Stimulated activated CD8-positive, alpha-beta memory T cell treated with anti-CD3 and anti-CD28 coated beads, Interleukin-15, amount 100 ng/mL, for 4 hours (primary cell): ENCODE measurements at regions not wholly inside any gene's neighbourhood (a gene's known extent, or its start where the extent isn't known, plus 50 kb on each side); places are given as distances from the start of the nearest gene placed in this dataset.
"Not testable (repeated sequence)": the region's sequence is repeated elsewhere in the genome, so short reads cannot be mapped to it uniquely, and the experiment has no call there.

Experiments used
- DNase-seq, 2 donors: peaks; one replicate each; pipeline ENCODE4 v3.0.0-alpha.2; 2020; ENCODE audit warnings: low read depth in 2 of 2

DNA sequence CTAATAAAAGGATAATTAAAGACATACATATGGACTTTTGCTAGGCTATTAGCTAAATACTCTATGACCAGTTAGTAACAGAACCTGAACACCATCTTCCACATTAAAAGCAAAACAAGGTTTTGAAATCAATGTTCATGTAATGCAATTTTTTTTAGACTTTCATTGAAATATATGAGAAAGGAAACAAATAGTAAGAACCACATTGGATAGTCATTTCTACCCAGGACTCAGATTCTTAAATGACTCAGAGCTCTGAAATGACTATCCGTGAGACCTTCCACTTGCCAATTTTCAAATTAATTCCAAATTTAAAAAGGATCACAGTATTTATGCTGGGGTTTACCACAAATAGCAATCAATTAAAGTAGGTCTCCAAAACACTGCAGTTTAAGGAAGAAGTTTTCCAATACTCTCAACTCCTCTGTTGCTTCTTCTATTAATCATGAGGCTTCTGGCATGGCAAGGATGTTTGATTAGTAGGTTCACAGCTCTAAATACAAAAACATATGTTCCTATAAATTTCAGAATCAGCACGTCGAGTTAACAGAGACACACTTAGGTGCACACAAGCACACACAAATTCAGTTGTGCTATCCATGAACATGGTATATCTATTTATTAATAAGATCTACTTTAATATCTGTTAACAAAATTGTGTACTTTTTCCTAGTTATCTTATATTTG lies 841.0 kb downstream of the RNF144A start:
- DNase-seq, result no peak

DNA sequence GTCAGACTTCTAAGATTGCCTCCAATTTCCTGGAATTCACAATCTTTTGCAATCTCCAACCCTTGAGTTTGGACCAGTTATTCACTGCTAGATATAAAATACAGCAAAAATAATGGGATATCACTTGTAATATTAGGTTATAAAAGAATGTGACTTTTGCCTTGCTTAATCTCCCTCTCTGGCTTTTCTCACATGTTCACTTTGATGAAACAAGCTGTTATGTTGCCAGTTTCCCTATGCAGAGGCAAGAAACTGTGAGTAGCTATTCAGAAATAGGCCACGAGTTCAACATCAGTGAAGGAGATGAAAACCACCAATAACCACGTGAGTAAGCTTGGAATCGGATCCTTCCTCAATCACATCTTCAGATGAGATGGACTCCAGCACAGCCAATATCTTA lies 842.7 kb downstream of the RNF144A start:
- no peak for DNase-seq

DNA sequence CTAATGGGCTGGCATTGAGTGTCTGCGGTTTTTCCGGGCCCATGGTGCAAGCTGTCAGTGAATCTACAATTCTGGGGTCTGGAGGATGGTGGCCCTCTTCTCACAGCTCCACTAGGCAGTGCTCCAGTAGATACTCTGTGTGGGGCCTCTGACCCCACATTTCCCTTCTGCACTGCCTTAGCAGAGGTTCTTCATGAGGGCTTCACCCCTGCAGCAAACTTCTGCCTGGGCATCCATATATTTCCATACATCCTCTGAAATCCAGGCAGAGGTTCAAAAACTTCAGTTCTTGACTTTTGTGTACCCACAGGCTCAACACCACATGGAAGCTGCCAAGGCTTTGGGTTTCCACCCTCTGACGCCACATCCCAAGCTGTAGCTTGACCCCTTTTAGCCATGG lies 846.2 kb downstream of the RNF144A start:
- DNase-seq, result not testable (repeated sequence)

DNA sequence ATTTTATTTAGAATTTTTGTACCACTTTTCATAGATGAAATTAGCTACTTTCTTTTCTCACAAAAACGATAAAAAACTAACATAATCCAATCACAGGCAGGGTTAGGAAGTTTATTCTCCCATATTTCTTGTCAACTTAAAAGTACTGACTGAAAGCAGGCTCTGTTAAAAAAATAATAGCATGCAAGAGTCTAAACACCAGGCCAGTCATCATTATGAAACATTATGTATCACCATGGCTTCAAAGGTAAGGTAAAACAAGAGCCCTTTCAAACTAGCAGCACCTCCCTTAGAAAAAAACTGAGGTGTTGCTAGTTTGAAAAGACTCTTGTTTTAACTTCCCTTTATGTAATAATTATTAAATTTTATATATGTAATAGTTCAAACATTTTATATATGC lies 848.0 kb downstream of the RNF144A start:
- no peak for DNase-seq

DNA sequence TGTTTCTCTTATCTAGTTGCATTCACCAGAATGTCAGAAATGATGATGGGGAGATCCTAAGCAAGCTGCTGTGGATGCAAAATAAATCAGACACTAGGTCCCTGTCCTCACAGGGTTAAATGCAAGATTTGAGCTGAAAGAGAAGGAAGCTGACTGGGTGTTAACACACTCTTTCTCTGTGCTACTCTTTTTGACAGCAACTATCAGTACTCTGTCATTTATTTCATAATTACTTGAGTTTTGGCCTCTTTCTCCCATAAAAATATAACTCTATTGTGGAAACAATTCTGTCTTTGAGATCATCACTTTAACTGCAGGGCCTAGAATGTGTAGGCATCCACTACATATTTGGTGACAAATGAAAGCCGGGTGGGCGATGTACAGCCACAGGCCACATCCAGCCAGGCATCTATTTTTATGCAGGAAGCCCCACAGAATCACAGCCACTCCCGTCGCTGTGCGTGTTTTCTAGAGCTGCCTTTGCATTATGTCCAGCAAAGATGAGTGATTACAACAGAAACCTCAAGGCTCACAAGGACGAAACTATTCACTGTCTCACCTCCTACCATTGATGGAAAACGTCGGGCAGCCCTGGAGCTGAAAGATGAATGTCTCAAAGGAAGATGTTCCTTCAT lies 849.0 kb downstream of the RNF144A start:
- no peak for DNase-seq

DNA sequence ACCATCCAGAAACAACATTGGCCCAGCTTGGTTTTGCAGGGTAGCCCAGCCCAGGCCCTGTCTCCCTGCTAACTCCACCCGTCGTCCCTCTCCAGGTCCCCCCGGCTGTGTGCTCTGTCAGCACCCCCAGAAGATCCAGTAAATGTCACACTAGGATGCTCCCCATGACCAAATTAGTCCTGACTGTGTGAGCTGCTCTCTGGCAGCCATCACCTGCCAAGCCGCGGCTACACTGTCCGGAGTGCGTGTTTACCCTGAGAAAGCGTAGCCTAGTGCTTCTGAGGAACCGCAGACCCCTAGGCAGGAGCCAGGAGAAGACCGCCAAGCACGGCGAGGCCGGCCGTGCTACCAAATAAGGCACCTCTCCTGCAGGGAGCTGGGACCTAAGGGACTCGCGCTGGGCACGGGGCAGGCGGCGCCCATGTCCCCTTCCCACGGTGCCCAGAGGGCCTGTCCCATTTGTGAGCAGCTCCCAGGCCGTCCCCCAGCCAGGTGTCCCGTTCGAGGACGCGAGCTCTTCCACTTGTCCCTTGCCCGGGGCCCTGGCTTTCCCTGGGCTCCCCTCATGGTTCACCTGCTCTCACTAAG lies 849.9 kb downstream of the RNF144A start:
- DNase-seq, result no peak

DNA sequence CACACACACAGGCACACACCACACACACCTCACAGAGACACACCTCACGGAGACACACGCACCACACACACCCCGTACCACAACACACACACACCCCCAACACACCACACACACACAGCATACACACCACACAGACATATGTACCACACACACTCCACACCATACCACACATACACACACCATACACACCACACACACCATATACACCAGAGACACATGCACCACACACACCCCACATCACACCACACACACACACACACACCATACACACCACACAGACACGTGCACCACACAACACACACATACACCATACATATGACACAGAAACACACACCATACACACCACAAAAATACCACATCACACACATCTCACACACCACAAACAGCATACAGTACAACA lies 850.7 kb downstream of the RNF144A start:
- DNase-seq, result no peak

DNA sequence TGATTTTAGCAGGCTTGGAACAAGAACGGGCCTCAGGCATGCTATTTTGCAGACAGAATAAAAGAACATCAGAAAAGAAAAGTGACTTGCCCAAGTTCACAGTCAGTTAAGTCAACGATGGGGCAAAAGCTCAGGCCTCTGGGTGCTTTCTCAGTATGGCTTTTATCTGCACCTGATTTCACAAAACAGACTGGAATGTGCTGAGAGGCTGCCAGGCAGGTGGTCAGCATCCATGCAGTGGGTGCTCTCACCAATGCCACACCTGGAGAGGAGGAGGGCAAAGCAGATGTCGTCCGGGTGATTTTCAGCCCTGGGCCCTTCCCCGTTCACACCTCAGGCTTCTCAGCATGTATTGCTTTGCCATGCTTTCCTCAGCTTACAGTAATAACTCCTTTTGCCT lies 854.6 kb downstream of the RNF144A start:
- DNase-seq, result no peak

DNA sequence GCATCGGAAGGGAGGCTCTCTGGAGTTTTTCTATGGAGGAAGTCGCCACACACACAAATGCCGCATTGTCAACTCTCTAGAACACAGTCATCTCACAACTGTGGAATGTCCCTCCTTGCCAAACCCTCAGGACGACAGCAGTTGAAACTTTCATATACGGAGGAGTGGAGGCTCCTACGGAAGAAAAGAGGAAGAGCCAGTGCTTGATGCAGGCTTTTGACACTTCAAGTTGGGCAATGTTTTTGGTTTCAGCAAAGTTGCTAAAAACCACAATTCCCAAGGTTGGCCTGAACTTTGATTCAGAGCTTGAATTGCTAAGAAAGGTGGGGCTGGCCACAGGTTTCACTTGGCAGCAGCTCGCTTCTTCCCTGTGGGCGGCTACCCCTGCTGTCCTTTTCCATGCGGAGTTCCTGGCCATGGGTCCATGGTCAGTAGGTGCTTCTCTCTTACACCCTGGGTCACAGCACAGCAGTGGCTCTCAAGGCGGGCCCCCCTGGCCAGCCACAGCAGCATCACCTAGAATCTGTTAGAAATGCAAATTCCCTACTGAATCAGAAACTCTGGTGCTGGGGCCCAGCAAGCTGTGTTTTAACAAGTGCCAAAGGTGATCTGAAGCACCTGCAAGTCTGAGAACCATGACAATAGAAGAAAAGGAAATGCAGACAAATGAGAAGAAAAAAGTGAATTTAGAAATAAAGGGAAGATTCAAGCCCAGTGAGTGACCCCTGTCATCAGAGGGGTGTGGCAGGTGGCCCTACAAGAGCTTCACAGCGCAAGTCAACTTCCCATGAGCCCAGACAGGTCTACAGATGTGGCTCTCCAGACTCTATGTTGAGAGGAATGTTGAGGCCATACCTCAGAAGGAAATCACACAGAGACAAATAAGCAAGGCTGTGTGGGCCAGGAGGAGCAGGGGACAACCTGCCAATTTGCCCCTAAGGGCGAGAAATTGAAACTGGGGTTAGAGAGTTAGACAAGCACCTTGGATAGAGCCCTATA lies 856.4 kb downstream of the RNF144A start:
- no peak for DNase-seq

DNA sequence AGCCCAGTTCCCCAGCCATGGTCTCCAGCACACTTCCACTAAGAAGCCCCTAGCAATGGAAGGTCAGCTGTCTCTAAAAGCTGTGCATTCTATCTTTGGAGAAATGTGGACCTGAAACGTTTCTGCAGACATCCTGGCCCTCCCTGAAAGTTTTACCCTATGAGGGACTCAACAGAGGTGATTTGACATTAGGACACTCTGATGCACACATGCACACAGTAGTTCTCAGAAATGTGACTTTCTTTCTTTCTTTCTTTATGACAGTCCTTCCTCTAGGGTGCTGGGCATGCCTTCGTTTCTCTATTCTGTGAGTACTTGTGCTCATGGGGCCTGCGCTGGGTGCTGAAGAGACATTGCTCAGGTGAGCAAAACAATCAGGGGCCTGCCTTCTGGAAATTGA lies 857.3 kb downstream of the RNF144A start:
- no peak for DNase-seq

DNA sequence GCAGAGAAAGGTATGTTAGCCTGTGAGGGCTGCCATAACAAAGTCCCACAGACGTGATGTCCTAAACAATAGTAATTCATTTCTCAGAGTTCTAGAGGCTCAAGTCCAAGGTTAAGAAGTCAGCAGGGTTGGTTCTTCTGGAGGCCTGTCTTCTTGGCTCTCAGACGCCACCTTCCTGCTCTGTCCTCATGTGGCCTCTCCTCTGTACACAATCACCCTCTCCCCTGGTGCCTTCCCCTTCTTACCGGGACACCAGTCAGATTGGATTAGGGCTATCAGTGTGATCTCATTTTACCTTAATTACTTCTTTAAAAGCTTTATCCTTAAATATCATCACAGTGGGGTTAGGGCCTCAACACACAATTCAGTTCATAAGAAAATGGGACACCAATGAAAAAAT lies 860.5 kb downstream of the RNF144A start:
- DNase-seq, result no peak

DNA sequence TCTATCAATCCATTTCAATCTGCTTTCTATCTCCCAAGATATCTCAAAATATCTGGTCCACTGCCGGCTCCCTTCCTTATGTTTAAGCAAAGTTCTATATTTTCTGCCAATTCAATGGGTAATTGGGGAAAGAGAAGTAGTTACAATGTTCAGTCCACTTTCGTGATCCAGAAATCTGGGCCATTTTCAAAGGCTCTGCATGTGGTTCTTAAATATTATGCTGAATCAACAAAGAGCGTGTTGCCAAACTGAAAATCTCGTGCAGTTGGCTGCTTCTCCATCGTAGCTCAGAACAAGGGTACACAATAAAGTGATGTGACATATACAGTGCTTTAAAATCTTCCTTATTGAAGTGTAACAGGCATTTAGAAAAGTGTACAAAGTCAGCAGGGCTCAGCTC lies 863.1 kb downstream of the RNF144A start:
- DNase-seq, result no peak

DNA sequence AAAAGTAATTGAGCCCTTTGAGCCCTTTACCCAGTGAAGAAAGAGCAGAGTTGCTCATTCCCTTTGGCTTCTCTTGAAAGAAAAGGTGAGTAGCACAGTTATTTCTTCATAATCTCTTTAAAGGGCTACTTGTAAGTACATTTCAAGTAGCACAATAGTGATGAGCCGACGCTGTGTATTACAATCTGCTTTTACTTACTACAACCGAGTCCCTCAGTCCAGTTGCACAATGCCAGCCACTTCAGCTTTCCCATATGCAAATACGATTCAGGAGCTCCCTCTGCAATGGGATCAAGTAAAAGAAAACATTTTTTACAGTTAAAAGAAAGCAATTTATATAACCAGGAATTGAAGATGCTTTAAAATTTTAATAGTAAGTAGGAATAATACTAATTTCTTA lies 868.5 kb downstream of the RNF144A start:
- DNase-seq, result no peak

DNA sequence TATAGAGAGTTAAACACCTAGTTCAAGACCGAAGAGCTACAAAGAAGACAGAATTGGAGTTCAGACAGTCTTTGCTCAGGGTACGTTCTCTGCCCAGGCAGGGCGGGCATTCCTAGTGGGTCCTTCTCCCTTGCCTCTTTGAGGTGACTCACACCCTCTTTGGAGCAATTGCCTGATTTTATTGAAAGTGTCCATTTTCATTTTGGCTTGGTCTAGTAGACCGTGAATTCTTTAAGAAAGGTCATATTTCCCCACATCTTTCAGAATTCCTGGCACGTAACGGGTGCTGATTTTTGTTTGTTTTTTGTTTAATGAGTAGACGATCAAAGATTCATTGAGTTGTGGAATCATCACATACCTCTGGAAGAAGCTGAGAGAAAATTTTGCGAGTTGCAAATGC lies 871.5 kb downstream of the RNF144A start:
- DNase-seq, result no peak

DNA sequence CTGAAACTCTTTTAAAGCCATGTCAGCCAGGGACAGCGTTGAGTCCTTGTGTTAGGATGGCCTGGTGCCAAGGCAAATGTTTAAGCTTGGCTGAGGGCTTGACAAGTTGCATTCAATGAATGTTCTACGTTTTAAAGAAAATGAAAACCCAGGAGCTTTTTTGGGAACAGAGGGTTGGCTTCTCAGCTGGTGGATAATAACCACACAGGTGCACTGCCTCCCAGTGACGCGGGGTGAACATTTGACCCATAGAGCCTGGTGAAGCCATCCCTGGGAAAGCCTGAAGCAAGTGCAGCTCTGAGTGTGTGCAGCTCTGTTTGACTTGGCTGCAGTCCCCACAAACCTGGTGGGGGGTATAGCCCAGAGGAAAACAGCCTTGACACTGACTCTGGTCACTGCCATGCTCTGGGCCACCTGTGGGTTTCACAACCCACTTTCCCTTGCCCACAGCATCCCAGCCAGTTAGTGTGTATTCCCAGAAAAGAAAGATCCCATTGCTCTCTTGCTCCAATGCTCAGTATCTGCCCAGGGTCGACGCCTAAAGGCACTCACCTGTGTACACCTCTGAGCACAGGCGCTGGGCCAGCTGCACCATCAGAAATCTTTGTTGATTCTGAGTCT lies 874.9 kb downstream of the RNF144A start:
- DNase-seq, result no peak

DNA sequence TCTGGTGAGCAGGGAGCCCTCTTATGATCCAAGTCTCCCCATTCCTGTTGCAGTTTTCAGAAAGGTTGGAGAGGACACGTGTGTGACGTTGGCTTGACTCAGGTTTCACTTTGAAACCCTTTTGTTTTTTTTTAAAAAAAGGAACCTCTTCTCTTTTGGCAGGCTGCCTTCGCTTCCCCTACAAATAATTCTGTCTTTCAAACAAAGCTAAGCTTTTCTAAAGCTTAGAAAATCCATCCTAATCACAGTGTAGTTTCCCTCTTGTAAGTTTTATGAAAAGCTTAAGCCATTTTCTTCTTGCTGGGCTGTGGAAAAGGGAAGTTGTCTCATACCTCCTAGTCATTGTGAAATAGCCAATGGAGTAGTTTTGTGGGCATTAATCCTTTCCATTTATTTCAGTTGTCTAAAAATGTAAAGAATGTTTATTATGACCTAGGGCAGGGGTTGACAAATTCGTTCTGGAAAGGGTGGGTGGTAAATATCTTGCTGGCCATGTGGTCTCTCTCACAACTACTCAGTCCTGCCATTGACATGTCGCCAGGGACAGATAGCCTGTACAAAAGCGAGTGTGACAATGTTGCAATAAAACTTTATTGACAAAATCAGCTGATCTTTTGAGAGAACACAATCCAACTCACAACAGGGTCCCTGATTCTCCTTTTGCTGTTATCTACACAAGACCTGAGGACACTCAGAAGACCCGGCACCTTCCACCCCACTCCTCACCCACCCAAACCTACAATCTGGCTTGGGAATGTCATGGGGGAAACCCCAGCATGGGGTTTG lies 878.8 kb downstream of the RNF144A start:
- DNase-seq, result no peak

DNA sequence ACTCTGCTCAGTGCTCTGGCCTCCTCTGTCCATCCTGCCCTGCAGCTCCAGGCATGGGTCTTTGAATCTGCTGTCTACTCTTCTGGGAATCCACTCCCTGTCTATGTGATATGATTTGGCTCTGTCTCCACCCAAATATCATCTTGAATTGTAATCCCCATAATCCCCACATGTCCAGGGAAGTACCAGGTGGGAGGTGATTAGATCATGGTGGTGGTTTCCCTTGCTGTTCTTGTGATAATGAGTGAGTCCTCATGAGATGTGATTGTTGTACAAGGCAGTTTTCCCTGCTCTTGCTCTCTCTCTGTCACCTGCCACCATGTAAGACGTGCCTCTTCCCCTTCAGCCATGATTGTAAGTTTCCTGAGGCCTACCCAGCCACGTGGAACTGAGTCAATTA lies 881.8 kb upstream of the ID2 start:
- DNase-seq, result no peak

DNA sequence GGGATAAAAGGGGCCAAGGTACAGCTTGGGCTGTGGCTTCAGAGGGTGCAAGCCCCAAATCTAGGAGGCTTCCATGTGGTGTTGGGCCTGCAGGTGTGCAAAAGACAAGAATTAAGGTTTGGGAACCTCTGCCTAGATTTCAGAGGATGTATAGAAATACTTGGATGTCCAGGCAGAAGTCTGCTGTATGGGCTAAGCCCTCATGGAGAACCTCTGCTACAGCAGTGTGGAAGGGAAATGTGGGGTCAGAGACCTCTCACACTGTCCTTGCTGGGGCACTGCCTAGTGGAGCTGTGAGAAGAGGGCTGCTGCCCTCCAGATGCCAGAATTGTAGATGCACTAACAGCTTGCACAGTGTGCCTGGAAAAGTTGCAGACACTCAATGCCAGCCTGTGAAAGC lies 880.6 kb upstream of the ID2 start:
- DNase-seq, result no peak

DNA sequence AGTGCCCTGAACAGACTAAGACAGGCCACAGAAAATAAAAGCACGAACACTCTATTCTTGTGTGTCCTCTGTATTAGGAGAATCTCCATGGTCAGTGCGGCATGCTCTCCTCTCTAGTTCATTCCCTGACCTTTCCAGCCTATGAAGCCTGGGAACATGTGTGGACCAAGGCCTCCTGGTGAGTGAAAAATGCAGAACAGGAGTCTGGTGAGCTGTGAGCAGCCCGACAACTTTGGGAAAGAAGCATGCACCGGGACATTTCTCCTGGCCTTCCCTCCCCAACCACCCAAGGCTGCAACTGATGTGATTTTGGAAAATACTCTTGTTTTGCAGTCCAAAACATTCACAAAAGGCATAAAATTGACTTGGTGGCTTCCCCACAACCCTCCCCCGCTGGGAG lies 878.3 kb upstream of the ID2 start:
- no peak for DNase-seq

DNA sequence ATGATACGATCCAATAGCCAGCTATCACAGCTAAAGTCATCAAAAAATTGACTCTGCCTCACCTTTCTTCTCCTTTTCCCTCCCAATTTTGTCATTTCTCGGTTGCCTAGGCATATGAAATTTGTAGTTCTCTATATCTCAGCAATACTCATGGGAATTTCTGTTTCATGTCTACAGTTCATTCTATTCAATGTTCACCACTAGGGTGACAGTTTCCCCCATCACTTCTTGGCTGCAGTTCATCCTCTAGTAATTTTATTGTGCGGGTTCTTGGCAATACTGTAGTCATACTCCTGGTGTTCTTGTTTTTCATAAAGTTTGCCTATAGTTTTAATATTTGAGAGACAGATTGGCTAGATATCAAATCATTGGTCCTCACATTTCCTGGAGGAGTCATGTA lies 872.2 kb upstream of the ID2 start:
- no peak for DNase-seq

DNA sequence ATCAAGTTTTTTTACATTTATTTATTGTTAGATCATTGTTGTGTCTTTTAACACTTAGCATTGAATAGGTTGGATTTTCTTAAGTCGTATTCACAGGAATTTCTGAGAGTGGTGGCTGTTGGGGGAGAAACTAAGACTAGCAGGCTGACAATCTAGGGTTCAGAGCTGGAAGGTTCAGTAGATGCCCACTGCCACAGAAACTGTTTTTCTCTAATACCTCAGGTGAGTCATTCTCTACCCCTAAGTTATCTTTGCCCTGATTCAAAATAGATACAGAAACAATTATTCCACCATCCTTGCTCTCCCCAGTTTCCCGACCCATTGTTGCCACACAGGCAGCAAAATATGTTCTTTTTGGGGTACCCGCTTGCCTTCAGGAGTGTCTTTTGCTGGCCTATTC lies 870.8 kb upstream of the ID2 start:
- DNase-seq, result no peak
